GM12872 (cell line): ENCODE measurements at regions not wholly inside any gene's neighbourhood (a gene's known extent, or its start where the extent isn't known, plus 50 kb on each side); places are given as distances from the start of the nearest gene placed in this dataset.

Experiments
- CTCF ChIP-seq: IDR thresholded peaks from 3 replicates; pipeline ENCODE4 v1.5.1; 2011; ENCODE audit warnings: low read depth, mild to moderate bottlenecking, low read length, moderate library complexity; ENCODE audit not compliant: insufficient read depth

GRCh38 chr4:15150631-15151030, 148.3 kb downstream of the CPEB2 start:
- no peak for TF ChIP-seq CTCF

GRCh38 chr4:15151033-15151432, 148.8 kb downstream of the CPEB2 start:
- no peak for TF ChIP-seq CTCF

- TF ChIP-seq CTCF, result no peak
Measured at GRCh38 chr4:15153662-15154061, 151.4 kb downstream of the CPEB2 start.

- TF ChIP-seq CTCF, result no peak
Measured at GRCh38 chr4:15158406-15159091, 156.3 kb downstream of the CPEB2 start.

GRCh38 chr4:15159477-15160019, 157.3 kb downstream of the CPEB2 start:
- no peak for TF ChIP-seq CTCF

- TF ChIP-seq CTCF, result no peak
Measured at GRCh38 chr4:15161439-15161838, 159.2 kb downstream of the CPEB2 start.

GRCh38 chr4:15162046-15162445, 159.8 kb downstream of the CPEB2 start:
- no peak for TF ChIP-seq CTCF
